ENCODE measurements at regions not wholly inside any gene's neighbourhood (a gene's known extent, or its start where the extent isn't known, plus 50 kb on each side); places are given as distances from the start of the nearest gene placed in this dataset.

GRCh38 chr6:94245395-94245794 lies 826.0 kb upstream of the EPHA7 start:
- 94% methylated on average over 4 of the region's 4 CpGs for WGBS (ENCODE audit: low lambda C conversion rate, missing lambda C conversion rate)
- no peaks in the 10 kb centered on the region for H4K20me1 ChIP-seq (ENCODE audit: insufficient read depth, poor library complexity, severe bottlenecking)
- no peak overlapping the region for H3K27ac ChIP-seq
- H3K9me3 ChIP-seq (ENCODE audit: low read depth) = no peaks in the 10 kb centered on the region
- H3K36me3 ChIP-seq (replicated peaks; ENCODE audit: insufficient read depth, low read depth) = no peaks in the 10 kb centered on the region
- no peak overlapping the region for H2AFZ ChIP-seq
- no peak for DNase-seq (ENCODE audit: low spot score)
- H3K4me1 ChIP-seq (ENCODE audit: insufficient read depth) = no peaks in the 10 kb centered on the region
- TF ChIP-seq CTCF (IDR thresholded peaks at IDR 0.05; ENCODE audit: poor library complexity) (no peak), EZH2phosphoT487 (IDR thresholded peaks at IDR 0.05; ENCODE audit: low read depth, severe bottlenecking, unreplicated experiment) (no peak), EZH2 (IDR thresholded peaks at IDR 0.05; ENCODE audit: borderline replicate concordance) (no peak)
- no peak overlapping the region for H3K4me3 ChIP-seq
- H3K4me2 ChIP-seq = no peak overlapping the region
- no peaks in the 10 kb centered on the region for H3K27me3 ChIP-seq
- no peaks in the 10 kb centered on the region for H3K9me2 ChIP-seq (replicated peaks; ENCODE audit: insufficient read depth)
- H3K79me2 ChIP-seq = no peaks in the 10 kb centered on the region

GRCh38 chr6:94238868-94239267 lies 819.5 kb upstream of the EPHA7 start:
- Histone ChIP-seq H3K9me3 (ENCODE audit: low read depth) (no peaks in the 10 kb centered on the region), H3K36me3 (replicated peaks; ENCODE audit: insufficient read depth, low read depth) (no peaks in the 10 kb centered on the region), H3K79me2 (no peaks in the 10 kb centered on the region), H2AFZ (no peak overlapping the region), H4K20me1 (ENCODE audit: insufficient read depth, poor library complexity, severe bottlenecking) (no peaks in the 10 kb centered on the region), H3K4me1 (ENCODE audit: insufficient read depth) (no peaks in the 10 kb centered on the region), H3K4me3 (no peak overlapping the region), H3K9me2 (replicated peaks; ENCODE audit: insufficient read depth) (no peaks in the 10 kb centered on the region), H3K27me3 (no peaks in the 10 kb centered on the region), H3K27ac (no peak overlapping the region), H3K4me2 (no peak overlapping the region)
- TF ChIP-seq EZH2 (IDR thresholded peaks at IDR 0.05; ENCODE audit: borderline replicate concordance) (no peak), EZH2phosphoT487 (IDR thresholded peaks at IDR 0.05; ENCODE audit: low read depth, severe bottlenecking, unreplicated experiment) (no peak), CTCF (IDR thresholded peaks at IDR 0.05; ENCODE audit: poor library complexity) (no peak)
- DNase-seq (ENCODE audit: low spot score) = no peak
- WGBS (ENCODE audit: low lambda C conversion rate, missing lambda C conversion rate) = 61% methylated on average over 1 of the region's 1 CpG

- H3K4me2 ChIP-seq = peak overlapping the region; percentile 44
- 39% methylated on average over 4 of the region's 4 CpGs for WGBS (ENCODE audit: low lambda C conversion rate, missing lambda C conversion rate)
- H3K27me3 ChIP-seq = no peaks in the 10 kb centered on the region
- no peak overlapping the region for H2AFZ ChIP-seq
- H3K9me3 ChIP-seq (ENCODE audit: low read depth) = no peaks in the 10 kb centered on the region
- H3K36me3 ChIP-seq (replicated peaks; ENCODE audit: insufficient read depth, low read depth) = no peaks in the 10 kb centered on the region
- H4K20me1 ChIP-seq (ENCODE audit: insufficient read depth, poor library complexity, severe bottlenecking) = no peaks in the 10 kb centered on the region
- H3K79me2 ChIP-seq = no peaks in the 10 kb centered on the region
- no peak for TF ChIP-seq EZH2 (IDR thresholded peaks at IDR 0.05; ENCODE audit: borderline replicate concordance)
- no peak for TF ChIP-seq EZH2phosphoT487 (IDR thresholded peaks at IDR 0.05; ENCODE audit: low read depth, severe bottlenecking, unreplicated experiment)
- no peak for TF ChIP-seq CTCF (IDR thresholded peaks at IDR 0.05; ENCODE audit: poor library complexity)
- no peaks in the 10 kb centered on the region for H3K9me2 ChIP-seq (replicated peaks; ENCODE audit: insufficient read depth)
- no peak for DNase-seq (ENCODE audit: low spot score)
- H3K4me3 ChIP-seq = no peak overlapping the region
- H3K4me1 ChIP-seq (ENCODE audit: insufficient read depth) = no peaks in the 10 kb centered on the region
- no peak overlapping the region for H3K27ac ChIP-seq
Observed at GRCh38 chr6:94227741-94228140, 808.4 kb upstream of the EPHA7 start.

GRCh38 chr6:94217836-94218235 lies 798.5 kb upstream of the EPHA7 start:
- TF ChIP-seq CTCF (IDR thresholded peaks at IDR 0.05; ENCODE audit: poor library complexity) (no peak), EZH2phosphoT487 (IDR thresholded peaks at IDR 0.05; ENCODE audit: low read depth, severe bottlenecking, unreplicated experiment) (no peak), EZH2 (IDR thresholded peaks at IDR 0.05; ENCODE audit: borderline replicate concordance) (no peak)
- Histone ChIP-seq H3K27me3 (no peaks in the 10 kb centered on the region), H4K20me1 (ENCODE audit: insufficient read depth, poor library complexity, severe bottlenecking) (no peaks in the 10 kb centered on the region), H3K27ac (no peak overlapping the region), H3K4me2 (no peak overlapping the region), H3K9me3 (ENCODE audit: low read depth) (no peaks in the 10 kb centered on the region), H3K4me3 (no peak overlapping the region), H3K4me1 (ENCODE audit: insufficient read depth) (no peaks in the 10 kb centered on the region), H3K36me3 (replicated peaks; ENCODE audit: insufficient read depth, low read depth) (no peaks in the 10 kb centered on the region), H3K79me2 (no peaks in the 10 kb centered on the region), H3K9me2 (replicated peaks; ENCODE audit: insufficient read depth) (no peaks in the 10 kb centered on the region), H2AFZ (no peak overlapping the region)
- DNase-seq (ENCODE audit: low spot score) = no peak
- 44% methylated on average over 2 of the region's 2 CpGs for WGBS (ENCODE audit: low lambda C conversion rate, missing lambda C conversion rate)
